Erythroblast (primary cell): ENCODE measurements at regions not wholly inside any gene's neighbourhood (a gene's known extent, or its start where the extent isn't known, plus 50 kb on each side); places are given as distances from the start of the nearest gene placed in this dataset.

Source experiments
- GATA1 ChIP-seq: IDR thresholded peaks from 2 replicates; pipeline ENCODE4 v1.6.1; 2011; ENCODE audit warnings: low read depth, mild to moderate bottlenecking, control low read depth, low read length, moderate library complexity
- POLR2A ChIP-seq: IDR thresholded peaks from 2 replicates; pipeline ENCODE4 v1.6.1; 2011; ENCODE audit warnings: mild to moderate bottlenecking, low read length

GRCh38 chr5:98168871-98169270 is 604.6 kb upstream of the RGMB start:
- TF ChIP-seq POLR2A = no peak
- TF ChIP-seq GATA1 = no peak
